Neural progenitor cell (in vitro differentiated cells): ENCODE measurements at regions not wholly inside any gene's neighbourhood (a gene's known extent, or its start where the extent isn't known, plus 50 kb on each side); places are given as distances from the start of the nearest gene placed in this dataset.

Source experiments
- DNase-seq: peaks from one replicate; pipeline ENCODE4 v3.0.0-alpha.2; 2016; ENCODE audit warnings: low spot score
- H2AFZ ChIP-seq: fragments of 200-600 bp; sonication (generic); replicated peaks from 2 replicates; pipeline ENCODE4 v1.6.1; 2016; ENCODE audit warnings: antibody characterized with exemption
- H3F3A ChIP-seq: fragments of 200-600 bp; sonication (generic); 2 replicates; pipeline ENCODE4 v1.6.1; 2016; ENCODE audit warnings: antibody characterized with exemption, low read depth
- H3K27ac ChIP-seq: fragments of 200-600 bp; sonication (generic); 2 replicates; pipeline ENCODE4 v1.5.1; 2016; ENCODE audit warnings: mild to moderate bottlenecking
- H3K27me3 ChIP-seq: fragments of 200-600 bp; sonication (generic); 2 replicates; pipeline ENCODE4 v1.6.1; 2016; ENCODE audit warnings: mild to moderate bottlenecking, moderate library complexity
- H3K36me3 ChIP-seq: fragments of 200-600 bp; sonication (generic); 2 replicates; pipeline ENCODE4 v1.5.1; 2016
- H3K4me1 ChIP-seq: fragments of 200-600 bp; sonication (generic); 2 replicates; pipeline ENCODE4 v1.6.1; 2016; ENCODE audit warnings: mixed run types
- H3K4me2 ChIP-seq: fragments of 200-600 bp; sonication (generic); 2 replicates; pipeline ENCODE4 v1.6.1; 2016
- H3K4me3 ChIP-seq: fragments of 200-600 bp; sonication (generic); 2 replicates; pipeline ENCODE4 v1.5.1; 2016
- H3K79me2 ChIP-seq: fragments of 200-600 bp; sonication (generic); 2 replicates; pipeline ENCODE4 v1.6.1; 2016; ENCODE audit warnings: low read depth
- H3K9ac ChIP-seq: fragments of 200-600 bp; sonication (generic); 2 replicates; pipeline ENCODE4 v1.6.1; 2016
- H3K9me3 ChIP-seq: fragments of 200-600 bp; sonication (generic); 2 replicates; pipeline ENCODE4 v1.5.1; 2016; ENCODE audit warnings: low read depth
- H4K20me1 ChIP-seq: fragments of 200-600 bp; sonication (generic); 2 replicates; pipeline ENCODE4 v1.6.1; 2016; ENCODE audit warnings: low read depth
- H3K27ac Mint-ChIP-seq: 3 replicates; pipeline ENCODE4 v1.8.0; 2021; ENCODE audit warnings: mixed read lengths
- H3K27me3 Mint-ChIP-seq: 2 replicates; pipeline ENCODE4 v1.8.0; 2022; ENCODE audit warnings: low read depth, mild to moderate bottlenecking, inconsistent platforms, moderate library complexity, mixed read lengths; ENCODE audit not compliant: insufficient read depth
- H3K36me3 Mint-ChIP-seq: 3 replicates; pipeline ENCODE4 v1.8.0; 2021; ENCODE audit warnings: mixed read lengths
- H3K4me1 Mint-ChIP-seq: 3 replicates; pipeline ENCODE4 v1.8.0; 2021; ENCODE audit warnings: mixed read lengths
- H3K4me3 Mint-ChIP-seq: 3 replicates; pipeline ENCODE4 v1.8.0; 2021; ENCODE audit warnings: mild to moderate bottlenecking, moderate library complexity, mixed read lengths
- H3K9me3 Mint-ChIP-seq: 3 replicates; pipeline ENCODE4 v1.8.0; 2020; ENCODE audit warnings: mixed read lengths
- EZH2 ChIP-seq: fragments of 200-600 bp; sonication (generic); IDR thresholded peaks from 2 replicates; pipeline ENCODE4 v1.6.1; 2017; ENCODE audit warnings: antibody characterized with exemption, mild to moderate bottlenecking, moderate library complexity
- EZH2phosphoT487 ChIP-seq: fragments of 200-600 bp; sonication (generic); IDR thresholded peaks from 2 replicates; pipeline ENCODE4 v1.6.1; 2017; ENCODE audit warnings: antibody characterized with exemption
- TF ChIP-seq, protein P1 (sequence below): fragments of 200-600 bp; sonication (generic); IDR thresholded peaks from 2 replicates; pipeline ENCODE4 v1.5.1; 2017; ENCODE audit warnings: antibody characterized with exemption, mild to moderate bottlenecking

DNA sequence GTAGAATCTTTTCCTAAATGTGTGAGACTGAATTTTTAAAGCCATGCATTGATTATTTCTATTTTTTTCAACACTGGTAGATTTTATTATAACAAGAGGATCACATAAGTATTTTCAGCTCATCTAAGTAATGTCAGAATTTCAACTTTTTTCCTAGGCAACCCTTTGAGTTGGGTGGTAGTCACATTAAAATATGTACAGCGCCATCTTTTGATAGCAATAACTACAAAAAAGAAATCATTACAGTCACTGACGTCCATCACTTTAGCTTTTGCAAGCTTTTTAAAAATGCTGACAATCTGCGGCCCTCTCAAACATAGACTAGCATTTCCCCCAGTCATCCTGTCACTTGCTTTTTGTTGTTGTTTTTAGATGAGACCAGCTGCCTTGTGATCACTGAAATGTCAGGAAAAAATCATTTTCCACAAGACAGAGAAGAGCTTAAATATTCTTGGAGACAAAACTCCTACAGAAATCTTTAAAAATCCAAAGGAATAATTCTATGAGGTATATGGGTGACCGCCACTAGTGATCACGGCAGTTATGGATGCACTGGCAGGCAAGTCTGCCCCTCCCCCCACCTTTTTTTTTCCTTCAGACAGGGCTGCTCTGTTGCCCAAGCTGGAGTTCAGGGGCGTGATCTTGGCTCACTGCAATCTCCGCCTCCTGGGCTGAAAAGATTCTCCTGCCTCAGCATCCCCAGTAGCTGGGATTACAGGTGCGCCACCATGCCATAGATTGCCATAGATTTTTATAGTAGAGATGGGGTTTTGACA lies 384.0 kb upstream of the KCNMB2 start:
- no peaks in the 10 kb centered on the region for H3K36me3 Mint-ChIP-seq
- H3K79me2 ChIP-seq: no peaks in the 10 kb centered on the region
- H2AFZ ChIP-seq: no peak overlapping the region
- no peaks in the 10 kb centered on the region for H3K36me3 ChIP-seq
- DNase-seq: no peak
- no peaks in the 10 kb centered on the region for H3K9me3 ChIP-seq
- no peaks in the 10 kb centered on the region for H3K27me3 ChIP-seq
- H3F3A ChIP-seq: no peaks in the 10 kb centered on the region
- peaks cover 4% of the 10 kb centered on the region for H3K4me1 ChIP-seq
- H3K27me3 Mint-ChIP-seq: peaks cover 3% of the 10 kb centered on the region
- no peak overlapping the region for H3K27ac ChIP-seq
- no peak overlapping the region for H3K4me3 ChIP-seq
- no peak overlapping the region for H3K4me2 ChIP-seq
- H3K9me3 Mint-ChIP-seq: no peaks in the 10 kb centered on the region
- no peaks in the 10 kb centered on the region for H4K20me1 ChIP-seq
- H3K4me3 Mint-ChIP-seq: no peak overlapping the region
- peaks cover 5% of the 10 kb centered on the region for H3K4me1 Mint-ChIP-seq
- H3K9ac ChIP-seq: no peak overlapping the region
- TF ChIP-seq, protein P1, sequence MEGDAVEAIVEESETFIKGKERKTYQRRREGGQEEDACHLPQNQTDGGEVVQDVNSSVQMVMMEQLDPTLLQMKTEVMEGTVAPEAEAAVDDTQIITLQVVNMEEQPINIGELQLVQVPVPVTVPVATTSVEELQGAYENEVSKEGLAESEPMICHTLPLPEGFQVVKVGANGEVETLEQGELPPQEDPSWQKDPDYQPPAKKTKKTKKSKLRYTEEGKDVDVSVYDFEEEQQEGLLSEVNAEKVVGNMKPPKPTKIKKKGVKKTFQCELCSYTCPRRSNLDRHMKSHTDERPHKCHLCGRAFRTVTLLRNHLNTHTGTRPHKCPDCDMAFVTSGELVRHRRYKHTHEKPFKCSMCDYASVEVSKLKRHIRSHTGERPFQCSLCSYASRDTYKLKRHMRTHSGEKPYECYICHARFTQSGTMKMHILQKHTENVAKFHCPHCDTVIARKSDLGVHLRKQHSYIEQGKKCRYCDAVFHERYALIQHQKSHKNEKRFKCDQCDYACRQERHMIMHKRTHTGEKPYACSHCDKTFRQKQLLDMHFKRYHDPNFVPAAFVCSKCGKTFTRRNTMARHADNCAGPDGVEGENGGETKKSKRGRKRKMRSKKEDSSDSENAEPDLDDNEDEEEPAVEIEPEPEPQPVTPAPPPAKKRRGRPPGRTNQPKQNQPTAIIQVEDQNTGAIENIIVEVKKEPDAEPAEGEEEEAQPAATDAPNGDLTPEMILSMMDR: no peak
- TF ChIP-seq EZH2: no peak
- no peak for TF ChIP-seq EZH2phosphoT487
- H3K27ac Mint-ChIP-seq: no peak overlapping the region

GRCh38 chr3:178152988-178153387 lies 383.2 kb upstream of the KCNMB2 start:
- Mint-ChIP-seq H3K4me1 (peaks cover 5% of the 10 kb centered on the region), H3K4me3 (no peak overlapping the region), H3K36me3 (no peaks in the 10 kb centered on the region), H3K27ac (no peak overlapping the region), H3K27me3 (peaks cover 3% of the 10 kb centered on the region), H3K9me3 (no peaks in the 10 kb centered on the region)
- Histone ChIP-seq H3K36me3 (no peaks in the 10 kb centered on the region), H3K27me3 (no peaks in the 10 kb centered on the region), H4K20me1 (no peaks in the 10 kb centered on the region), H3K4me3 (no peak overlapping the region), H3K79me2 (no peaks in the 10 kb centered on the region), H3K4me2 (no peak overlapping the region), H2AFZ (no peak overlapping the region), H3K27ac (no peak overlapping the region), H3K9ac (no peak overlapping the region), H3K9me3 (no peaks in the 10 kb centered on the region), H3K4me1 (no peaks in the 10 kb centered on the region), H3F3A (no peaks in the 10 kb centered on the region)
- TF ChIP-seq, protein P1: no peak
- TF ChIP-seq EZH2phosphoT487: no peak
- TF ChIP-seq EZH2: no peak
- DNase-seq: no peak

GRCh38 chr3:178155521-178155920 lies 380.7 kb upstream of the KCNMB2 start:
- H3F3A ChIP-seq: peaks cover 20% of the 10 kb centered on the region
- peaks cover 16% of the 10 kb centered on the region for H3K4me1 ChIP-seq
- Mint-ChIP-seq H3K4me3 (no peak overlapping the region), H3K9me3 (peaks cover 2% of the 10 kb centered on the region), H3K36me3 (peaks cover 2% of the 10 kb centered on the region), H3K27ac (no peak overlapping the region), H3K4me1 (peaks cover 17% of the 10 kb centered on the region), H3K27me3 (peaks cover 3% of the 10 kb centered on the region)
- no peak overlapping the region for H3K9ac ChIP-seq
- TF ChIP-seq, protein P1: peak; percentile 38
- TF ChIP-seq EZH2: no peak
- H4K20me1 ChIP-seq: no peaks in the 10 kb centered on the region
- no peak overlapping the region for H3K4me2 ChIP-seq
- DNase-seq: peak; percentile 10
- H3K27me3 ChIP-seq: no peaks in the 10 kb centered on the region
- H2AFZ ChIP-seq: no peak overlapping the region
- H3K79me2 ChIP-seq: no peaks in the 10 kb centered on the region
- H3K36me3 ChIP-seq: no peaks in the 10 kb centered on the region
- H3K9me3 ChIP-seq: no peaks in the 10 kb centered on the region
- no peak overlapping the region for H3K27ac ChIP-seq
- no peak overlapping the region for H3K4me3 ChIP-seq
